Sciatic nerve (tissue), 2 donors: ENCODE measurements at regions not wholly inside any gene's neighbourhood (a gene's known extent, or its start where the extent isn't known, plus 50 kb on each side); places are given as distances from the start of the nearest gene placed in this dataset.

Source experiments
- ATAC-seq: fragments of 200-7000 bp; cut with Tn5 transposase; one replicate; pipeline ENCODE4 v1.9.1; 2020; ENCODE audit warnings: mild to moderate bottlenecking, moderate library complexity
- DNase-seq: peaks from one replicate; pipeline ENCODE4 v3.0.0-alpha.2; 2020; ENCODE audit warnings: low spot score
- intact Hi-C: fragments of 100-400 bp; cut with DNase I; formaldehyde crosslinking; loops from one replicate; pipeline ENCODE4 v1.14.2; 2022
- donor health status: DM: no; HTN: no; CAD: no.
- donor health status: DM: no; HTN: no; CAD: no.

DNA sequence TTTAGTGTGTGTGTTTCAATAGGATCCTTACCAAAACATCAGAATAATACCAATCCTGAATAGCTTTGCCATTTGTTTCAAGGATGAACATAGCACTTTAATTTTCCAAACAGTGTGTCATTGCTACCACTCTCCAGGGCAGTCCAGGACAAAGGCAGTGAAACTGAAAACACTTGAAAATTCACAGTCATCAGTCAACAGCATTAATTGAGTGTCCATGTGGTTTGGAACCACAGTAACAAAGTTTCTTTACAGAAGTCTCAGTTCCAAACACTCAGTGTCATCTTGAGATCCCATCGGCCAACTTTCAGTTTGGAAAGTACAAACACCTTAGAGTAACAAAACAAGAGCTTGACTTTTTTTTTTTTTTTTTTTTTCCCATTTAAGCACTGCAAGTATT is 228.4 kb upstream of the SOX5 start:
- DNase-seq = no peak
- ATAC-seq = no peak
- intact Hi-C loops = loop anchor here (10.0 kb wide), 1 partner anchor 1333 kb away; no protein-coding TSS in a partner anchor

DNA sequence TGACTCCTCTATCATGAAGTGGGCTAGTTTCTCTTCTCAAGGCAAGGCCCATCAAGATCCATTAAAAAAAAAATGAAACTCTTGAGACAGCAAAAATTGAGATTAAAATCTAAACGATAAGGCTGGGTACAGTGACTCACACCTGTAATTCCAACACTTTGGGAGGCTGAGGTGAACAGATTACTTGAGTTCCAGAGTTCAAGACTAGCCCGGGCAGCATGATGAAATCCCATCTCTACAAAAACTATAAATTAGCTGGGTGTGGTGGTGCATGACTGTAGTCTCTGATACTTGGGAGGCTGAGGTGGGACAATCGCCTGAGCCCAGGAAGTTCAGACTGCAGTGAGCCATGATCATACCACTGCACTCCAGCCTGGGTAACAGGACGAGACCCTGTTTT is 226.5 kb upstream of the SOX5 start:
- intact Hi-C loops = loop anchor here (10.0 kb wide), 1 partner anchor 1331 kb away; no protein-coding TSS in a partner anchor
- ATAC-seq = no peak
- no peak for DNase-seq

DNA sequence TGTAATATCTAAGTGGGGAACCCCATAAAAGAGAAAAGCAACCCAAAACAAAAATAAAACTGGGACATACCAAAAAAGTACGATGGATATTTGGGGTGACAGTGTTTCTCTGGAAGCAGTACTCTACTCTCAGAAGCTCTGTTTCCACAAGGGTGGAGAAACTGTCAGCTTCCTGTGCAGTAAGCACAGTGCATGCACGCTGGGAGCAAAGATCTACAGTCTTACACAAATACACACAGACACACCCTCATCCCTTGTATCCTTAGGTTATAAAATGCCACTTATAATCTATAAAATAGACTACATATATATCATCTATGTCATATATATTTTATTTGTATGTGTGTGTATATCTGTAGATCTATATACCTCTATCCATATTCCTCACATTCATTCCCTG is 225.8 kb upstream of the SOX5 start:
- DNase-seq (no peak), ATAC-seq (no peak)
- intact Hi-C loops = loop anchor here (10.0 kb wide), 1 partner anchor 1330 kb away; no protein-coding TSS in a partner anchor

DNA sequence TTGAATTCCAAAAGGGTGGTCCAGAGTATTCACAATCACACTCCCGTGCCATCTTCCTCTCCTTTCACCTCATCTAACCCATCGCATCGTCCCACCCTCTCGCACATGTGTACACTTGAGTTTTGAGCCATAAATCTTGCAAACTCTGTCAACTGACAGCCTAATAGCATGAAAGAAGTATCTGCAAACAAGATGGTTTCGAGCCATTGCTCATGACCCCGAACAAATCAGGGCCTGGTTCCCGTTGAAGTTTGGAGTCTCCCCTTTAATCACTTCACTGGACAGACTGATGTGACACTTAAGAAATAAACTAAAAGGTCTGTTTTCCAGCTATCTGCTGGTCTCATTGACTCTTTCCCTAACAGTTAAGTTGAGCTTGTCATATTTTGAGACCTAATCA is 223.6 kb upstream of the SOX5 start:
- no peak for ATAC-seq
- intact Hi-C loops = loop anchor here (10.0 kb wide), 1 partner anchor 1328 kb away; no protein-coding TSS in a partner anchor
- DNase-seq = no peak

DNA sequence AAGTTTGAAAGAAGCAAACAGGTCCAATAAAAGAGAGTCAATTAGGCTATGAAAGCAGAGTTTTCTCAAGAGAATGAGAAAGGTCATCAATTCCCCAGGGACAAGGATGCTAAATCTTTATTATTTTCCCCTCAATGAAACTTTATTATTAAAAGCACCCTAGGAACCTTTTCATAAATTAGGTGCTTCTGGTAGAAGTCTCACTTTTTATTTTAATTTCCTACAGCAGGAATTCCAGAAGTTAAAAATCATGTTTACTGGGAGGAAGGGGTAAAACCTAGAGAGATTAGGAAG is 223.2 kb upstream of the SOX5 start:
- no peak for ATAC-seq

DNA sequence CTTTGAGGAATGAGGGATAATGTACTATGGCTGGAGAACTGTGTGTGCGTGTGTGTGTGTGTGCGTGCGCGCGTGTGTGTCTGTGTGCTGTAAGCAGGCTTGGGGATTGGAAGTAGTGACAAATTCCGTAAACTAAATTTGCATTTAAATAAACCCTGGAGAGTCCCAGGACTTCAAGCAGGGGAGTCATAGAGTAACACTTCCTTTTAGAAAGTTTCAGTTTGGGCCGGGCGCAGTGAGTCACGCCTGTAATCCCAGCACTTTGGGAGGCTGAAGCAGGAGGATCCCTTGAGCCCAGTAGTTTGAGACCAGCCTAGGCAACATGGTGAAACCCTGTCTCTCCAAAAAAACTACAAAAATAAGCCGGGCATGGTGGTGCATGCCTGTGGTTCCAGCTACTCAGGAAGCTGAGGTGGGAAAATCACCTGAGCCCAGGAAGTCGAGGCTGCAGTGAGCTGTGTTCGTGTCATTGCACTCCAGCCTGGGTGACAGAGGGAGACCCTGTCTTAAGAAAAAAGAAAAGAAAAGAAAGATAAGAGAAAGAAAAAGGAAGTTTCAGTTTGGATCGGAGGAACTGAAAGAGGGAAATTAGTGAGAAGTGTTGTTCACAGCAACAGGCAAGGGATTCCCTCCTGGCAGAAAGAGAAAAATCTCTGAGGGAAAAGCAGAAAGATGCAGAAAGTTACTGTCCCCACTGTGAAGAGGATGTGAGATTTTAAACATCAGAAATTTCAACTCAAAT is 222.7 kb upstream of the SOX5 start:
- DNase-seq (no peak), ATAC-seq (peak; percentile 10)
- intact Hi-C loops = loop anchor here (10.0 kb wide), 1 partner anchor 1327 kb away; no protein-coding TSS in a partner anchor

More for the DNA sequence above, 223.2 kb upstream of the SOX5 start:
- intact Hi-C loops = loop anchor here (10.0 kb wide), 1 partner anchor 1328 kb away; no protein-coding TSS in a partner anchor
- DNase-seq = no peak

DNA sequence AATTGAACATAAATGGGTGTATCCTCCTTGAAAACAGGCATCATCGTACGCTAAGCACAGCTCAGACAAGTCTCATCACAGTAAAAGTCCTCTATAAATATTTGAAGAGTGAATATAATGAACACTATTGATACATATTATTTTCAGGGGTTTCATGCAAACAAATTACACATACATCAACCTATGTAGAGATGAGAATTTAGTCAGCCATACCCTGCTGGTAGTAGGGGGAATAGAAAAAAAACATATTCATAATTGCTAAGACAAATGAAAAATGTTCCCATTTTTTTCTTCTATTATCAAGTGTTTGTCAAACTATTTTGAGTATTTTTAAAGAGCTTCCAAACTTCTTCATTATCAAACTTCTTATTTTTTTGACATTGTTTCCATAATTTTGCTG is 205.6 kb upstream of the SOX5 start:
- intact Hi-C loops = no loop called here
- DNase-seq (no peak), ATAC-seq (no peak)

DNA sequence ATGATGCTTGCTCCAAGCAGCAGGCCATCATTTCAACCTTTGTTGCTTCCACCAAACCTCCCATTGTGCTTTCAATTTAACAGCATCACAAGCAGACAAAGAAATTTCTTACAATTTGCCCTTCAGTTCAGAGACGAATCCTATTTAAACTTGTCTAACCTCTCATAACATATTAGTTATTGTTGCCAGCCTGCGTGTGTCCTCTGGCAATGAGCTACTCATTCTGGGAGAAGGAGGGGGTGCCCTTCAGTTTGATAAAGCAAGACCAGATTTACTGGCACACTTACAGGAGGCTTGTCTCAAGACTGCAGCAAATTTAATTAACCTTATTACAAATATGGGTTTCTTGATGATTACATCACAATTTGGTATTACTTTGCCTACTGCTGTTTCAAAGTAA is 203.6 kb upstream of the SOX5 start:
- no peak for ATAC-seq
- intact Hi-C loops = no loop called here
- no peak for DNase-seq

DNA sequence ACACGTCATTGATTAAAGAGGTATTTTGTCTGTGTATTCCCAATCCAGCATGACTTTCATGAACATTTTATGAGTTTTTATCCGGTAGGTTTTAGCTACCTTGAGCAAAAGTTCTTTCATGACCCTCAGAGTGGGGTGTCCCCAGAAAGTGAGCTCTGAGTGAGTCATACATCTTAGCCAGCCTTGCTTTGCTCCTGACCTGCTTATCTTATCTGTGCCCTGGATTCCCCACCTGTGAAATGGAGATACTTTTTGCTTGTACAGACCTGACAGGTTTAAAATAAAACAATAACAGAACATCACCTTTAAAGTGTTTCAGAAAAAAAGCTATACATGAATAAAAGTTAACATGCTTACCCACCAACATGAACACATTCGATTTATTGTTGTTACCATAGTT is 202.8 kb upstream of the SOX5 start:
- DNase-seq (no peak), ATAC-seq (no peak)
- intact Hi-C loops = no loop called here

DNA sequence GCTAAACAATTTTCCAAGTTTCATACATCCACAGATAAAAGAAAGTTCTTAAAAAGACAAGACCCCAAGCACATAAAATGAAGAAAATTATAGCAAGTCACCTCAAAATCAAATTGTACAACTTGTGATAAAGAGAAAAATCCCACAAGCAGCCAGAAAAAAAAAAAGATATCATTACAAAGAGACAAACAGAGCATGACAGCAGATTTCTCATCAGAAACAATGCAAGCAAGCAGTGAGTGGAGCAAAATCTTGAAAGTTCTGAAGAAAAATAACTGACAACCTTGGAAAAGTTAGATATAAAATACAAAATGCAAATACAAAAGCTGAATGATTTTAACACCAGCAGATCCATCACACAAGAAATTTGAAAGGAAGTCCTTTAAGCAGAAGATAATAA is 194.5 kb upstream of the SOX5 start:
- intact Hi-C loops = no loop called here
- DNase-seq (no peak), ATAC-seq (no peak)

DNA sequence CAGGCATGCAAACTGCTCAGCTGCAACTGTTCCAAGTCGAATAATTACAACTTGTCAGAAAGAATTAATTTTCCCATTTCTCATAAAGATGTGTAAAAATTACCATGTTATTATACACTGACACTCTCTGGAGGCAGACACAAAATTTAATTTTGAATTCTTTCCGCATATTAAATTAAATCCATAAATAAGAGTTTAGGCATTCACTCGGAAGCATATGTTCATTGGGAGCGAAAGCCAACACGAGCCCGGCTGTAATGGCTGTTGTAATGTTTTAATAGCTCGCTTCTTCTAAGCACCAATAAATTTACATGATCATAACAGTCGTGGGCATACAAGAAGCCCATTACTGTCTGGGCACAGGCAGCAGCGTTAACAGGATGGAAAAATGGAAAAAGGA is 189.6 kb upstream of the SOX5 start:
- DNase-seq = no peak
- ATAC-seq = no peak
- intact Hi-C loops = no loop called here

DNA sequence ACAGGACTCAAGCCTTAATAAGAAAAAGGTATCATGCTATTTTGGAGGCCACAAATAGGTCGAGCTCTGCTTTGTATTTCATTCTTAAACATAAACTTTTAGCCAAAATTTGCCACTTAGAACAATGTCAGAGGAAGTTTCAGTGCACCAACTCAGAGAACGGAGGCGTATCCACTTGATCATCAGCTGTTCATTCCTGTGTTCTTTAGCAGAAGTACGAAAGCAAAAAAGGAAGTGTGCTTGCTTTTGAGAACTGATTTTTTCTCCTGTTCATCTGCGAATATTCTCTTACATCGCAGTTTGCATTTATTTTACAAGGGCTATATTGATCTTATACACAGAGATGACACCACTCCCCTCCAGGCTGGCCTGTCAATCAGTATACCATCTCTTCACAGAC is 188.6 kb upstream of the SOX5 start:
- DNase-seq (no peak), ATAC-seq (no peak)
- intact Hi-C loops = no loop called here

DNA sequence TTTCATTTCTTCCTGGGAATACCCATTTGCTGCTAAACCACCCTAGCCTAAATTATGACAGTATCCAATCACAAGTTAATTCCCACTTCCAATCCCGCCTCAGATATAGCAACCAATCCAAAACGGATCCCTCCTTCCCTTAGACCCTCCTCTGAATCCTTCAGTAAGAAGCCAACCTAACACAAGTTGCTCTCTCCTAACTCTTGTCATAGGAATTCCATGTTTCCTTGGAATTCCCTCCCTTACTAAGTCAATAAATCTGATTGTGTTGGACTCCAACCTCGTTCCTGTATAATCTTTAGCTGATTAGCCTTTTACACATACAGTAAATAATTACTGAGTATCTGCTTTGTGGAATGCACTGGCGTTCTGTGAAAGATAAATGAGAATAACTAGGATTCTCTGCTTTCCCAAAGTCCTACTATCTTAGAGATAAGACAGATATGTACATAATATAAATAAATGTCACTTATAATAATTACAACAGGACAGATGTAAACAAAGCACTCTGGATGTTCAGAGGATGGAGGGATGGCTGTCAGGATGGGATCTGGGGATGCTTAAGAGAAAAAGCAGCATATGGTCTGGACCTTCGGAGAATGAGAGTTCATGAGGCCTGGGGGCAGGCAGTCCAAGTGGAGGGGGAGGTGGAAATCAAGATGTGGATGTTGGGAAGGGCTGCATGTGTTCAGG is 185.8 kb upstream of the SOX5 start:
- intact Hi-C loops = no loop called here
- DNase-seq = no peak
- ATAC-seq = no peak

DNA sequence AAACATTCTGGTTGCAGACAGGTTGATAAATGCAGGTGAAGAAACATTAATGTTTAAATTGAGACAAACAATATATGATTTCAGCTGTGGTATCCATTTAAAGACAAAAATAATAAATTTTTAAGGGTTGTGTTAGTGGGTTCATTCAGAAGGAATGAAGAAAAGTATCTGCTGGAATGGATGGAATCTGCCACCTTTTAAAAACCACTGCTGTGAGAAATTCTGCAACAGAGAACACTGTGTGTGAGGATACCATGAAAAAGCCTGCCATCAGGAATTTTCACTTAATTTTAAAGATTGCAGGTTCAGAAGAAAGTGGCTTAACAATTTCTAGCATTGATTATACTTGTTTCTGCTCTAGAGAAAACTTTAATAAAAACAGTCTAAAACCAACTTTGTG is 184.6 kb upstream of the SOX5 start:
- DNase-seq = no peak
- ATAC-seq = no peak
- intact Hi-C loops = no loop called here

DNA sequence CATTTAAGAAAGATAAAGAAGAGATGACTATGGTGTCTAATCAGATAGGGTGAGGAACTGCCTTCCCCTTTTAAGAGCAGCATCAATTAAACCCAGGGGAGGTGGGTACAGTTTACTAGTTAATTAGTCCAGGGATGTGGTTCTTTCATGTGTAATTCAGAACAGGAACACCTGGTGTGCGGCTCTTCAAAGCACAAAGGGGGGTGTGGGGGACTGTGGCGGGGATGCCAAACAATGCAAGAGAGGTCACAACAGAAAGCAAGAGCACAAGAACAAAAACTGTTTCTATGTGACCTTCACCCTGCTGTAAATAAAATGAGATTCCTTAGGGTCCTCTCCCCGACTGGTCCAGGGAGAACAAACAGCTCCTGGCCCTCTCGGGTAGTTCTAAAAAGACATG is 183.9 kb upstream of the SOX5 start:
- DNase-seq = no peak
- intact Hi-C loops = no loop called here
- no peak for ATAC-seq

DNA sequence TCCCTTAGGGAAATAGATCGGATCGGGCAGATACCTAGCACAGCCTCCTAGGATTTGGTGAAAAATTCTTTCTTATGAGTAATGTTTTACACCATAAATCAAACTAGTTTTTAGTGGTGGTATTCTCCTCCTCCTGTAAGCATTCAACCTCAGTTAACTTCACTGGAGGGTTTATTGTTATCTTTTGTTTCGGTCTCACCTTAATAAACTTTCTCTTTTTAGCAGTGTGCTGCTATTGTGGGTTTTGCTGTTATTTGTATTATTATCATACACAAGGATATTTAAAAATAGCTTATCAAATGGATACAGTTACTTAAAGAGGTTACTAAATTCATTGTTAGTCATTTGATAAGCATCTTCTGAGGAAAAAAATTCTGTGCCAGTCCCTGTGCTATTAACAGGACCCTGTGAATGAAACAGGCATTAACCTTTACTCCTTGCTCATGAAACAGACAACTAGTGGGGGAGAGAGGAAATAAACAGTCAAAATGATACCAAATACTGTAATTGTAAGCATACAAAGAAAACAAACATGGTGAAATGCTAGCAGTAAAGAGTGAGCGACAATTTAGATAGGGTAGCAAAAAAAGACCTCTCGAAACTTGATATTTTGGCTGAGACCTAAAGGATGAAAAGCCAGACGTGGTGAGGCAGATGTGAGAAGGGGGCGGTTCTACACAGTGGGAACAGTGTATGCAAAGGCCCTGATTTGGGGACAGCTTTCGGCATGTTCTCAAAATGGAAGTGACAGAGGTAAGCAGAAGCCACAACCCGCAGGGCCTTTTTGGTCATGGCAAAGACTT is 178.7 kb upstream of the SOX5 start:
- intact Hi-C loops = no loop called here
- DNase-seq = no peak
- no peak for ATAC-seq

DNA sequence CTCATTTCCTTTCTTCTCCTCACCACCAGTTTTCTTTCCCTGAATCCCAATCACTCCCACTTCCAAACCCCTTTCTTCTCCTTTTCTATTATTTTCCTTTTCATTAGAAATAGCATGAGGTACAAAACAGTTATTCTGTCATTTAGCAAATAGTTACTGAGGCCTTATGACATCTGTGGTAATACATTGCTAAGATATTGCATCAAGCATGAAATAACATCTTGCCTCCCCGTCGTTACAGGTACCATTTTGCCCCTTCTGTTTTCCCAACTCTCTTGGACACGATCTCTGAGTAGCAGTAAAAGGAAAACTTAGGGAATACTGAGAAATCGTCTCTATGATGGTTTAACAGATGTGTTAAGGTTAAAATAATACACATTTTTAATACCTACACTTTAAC is 175.8 kb upstream of the SOX5 start:
- DNase-seq (no peak), ATAC-seq (no peak)
- intact Hi-C loops = no loop called here

DNA sequence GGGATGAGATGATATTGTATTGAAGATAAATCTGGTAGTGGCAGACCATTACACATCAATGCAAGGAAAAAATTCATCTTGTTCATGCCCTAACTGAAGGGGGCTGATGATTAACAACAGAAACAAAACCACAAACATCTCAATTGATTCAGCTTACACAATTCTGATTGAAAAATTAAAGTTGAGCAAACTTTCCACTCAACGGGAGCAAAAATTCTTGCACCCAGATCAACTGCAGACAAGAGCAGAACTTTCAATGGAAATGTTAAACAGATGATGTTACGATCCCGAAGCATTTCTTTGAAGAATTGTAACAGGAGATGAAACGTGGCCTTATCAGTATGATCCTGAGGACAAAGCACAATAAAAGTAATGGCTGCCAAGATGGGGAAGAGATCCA is 172.4 kb upstream of the SOX5 start:
- DNase-seq (no peak), ATAC-seq (no peak)
- intact Hi-C loops = no loop called here

DNA sequence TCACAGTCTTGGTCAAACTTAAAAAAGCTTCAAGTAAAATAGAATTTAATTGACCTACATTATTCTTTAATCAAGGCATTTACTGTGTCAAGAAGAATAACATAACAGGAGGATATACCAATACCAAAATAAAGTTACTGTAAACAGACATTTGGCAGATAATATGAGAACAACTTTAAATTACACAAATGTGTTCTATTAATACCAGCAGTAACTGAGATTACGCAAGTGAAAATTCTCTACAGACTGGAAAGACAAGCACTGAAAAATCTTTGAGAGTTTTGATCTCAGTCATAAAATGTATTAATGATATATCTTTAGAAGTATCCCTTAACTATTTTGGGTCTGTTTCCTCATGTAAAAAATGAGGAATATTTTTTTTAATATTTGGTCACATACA is 169.2 kb upstream of the SOX5 start:
- ATAC-seq = no peak
- intact Hi-C loops = no loop called here
- no peak for DNase-seq

DNA sequence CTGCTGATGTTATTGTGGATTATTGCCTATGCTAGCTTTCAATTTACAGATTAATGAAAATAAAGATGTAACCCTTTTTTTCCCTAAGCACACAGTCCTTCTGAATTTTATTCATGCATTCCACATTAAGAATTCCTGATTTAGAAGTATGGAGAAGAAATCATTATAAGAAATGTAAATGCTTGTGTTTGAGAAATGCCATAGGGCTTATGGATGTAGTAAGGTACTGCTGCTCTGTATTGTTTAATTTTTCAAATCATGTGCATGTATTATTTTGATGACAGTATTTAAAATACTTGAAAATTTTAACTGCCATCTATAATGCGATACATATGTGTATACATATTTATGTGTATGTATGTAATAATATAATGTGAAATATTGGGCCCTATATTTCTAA is 167.1 kb upstream of the SOX5 start:
- intact Hi-C loops = no loop called here
- ATAC-seq = no peak
- no peak for DNase-seq
